K562 (cell line): ENCODE measurements at regions not wholly inside any gene's neighbourhood (a gene's known extent, or its start where the extent isn't known, plus 50 kb on each side); places are given as distances from the start of the nearest gene placed in this dataset.
A peak's percentile ranks its signal among the peaks of the same experiment; 100 is the strongest.

ENCODE experiments used
- ATAC-seq: fragments of 200-7000 bp; cut with Tn5 transposase; 3 replicates; pipeline ENCODE4 v1.9.1; 2020; ENCODE audit warnings: moderate library complexity
- BruUV-seq: library from RNA; stranded (reverse); fragments of 400-500 nt; replicated peaks from 2 replicates; lab custom pipeline; 2021; lab: Mats Ljungman, UMichigan
- CTCF ChIA-PET: fragments of 300-600 bp; formaldehyde crosslinking; extraction: SDS; loops from one replicate; lab custom pipeline; 2021; ENCODE audit warnings: low intra/inter-chr PET ratio; lab: Yijun Ruan, JAX
- POLR2A ChIA-PET: fragments of 300-600, 350-650 bp; sonication (Branson Sonifier 250); formaldehyde crosslinking; extraction: SDS; loops from one replicate; lab custom pipeline; 2021; ENCODE audit warnings: antibody characterized with exemption, inconsistent platforms; lab: Yijun Ruan, JAX
- DNase-seq, 4 experiments: peaks; one replicate each; pipeline versions ENCODE4 v3.0.0 to v3.0.0-alpha.2; 2011 to 2018; ENCODE audit warnings: low spot score in 3 of 4, mixed read lengths in 3 of 4; ENCODE audit errors: extremely low read depth in 1 of 4
- FAIRE-seq: peaks from 2 replicates; lab custom pipeline; 2011; peaks lifted over from hg19 to GRCh38; lab: Jason Lieb, UNC
- H2AFZ ChIP-seq: 2 replicates; pipeline ENCODE4 v1.6.0; 2011; ENCODE audit warnings: low read depth, low read length, control low read depth, inconsistent platforms
- H3K27ac ChIP-seq: fragments of 200-600 bp; 3 replicates; pipeline ENCODE4 v1.8.0; 2011; ENCODE audit warnings: low read depth, mild to moderate bottlenecking, control low read depth, inconsistent platforms, low read length, moderate library complexity, mixed read lengths; ENCODE audit errors: extremely low read depth
- H3K27me3 ChIP-seq, 2 experiments: fragments of 300-600 bp in 1 of 2; 2 replicates in 1 of 2; 3 replicates in 1 of 2; pipeline versions ENCODE4 v1.6.0 to v1.8.0; 2011; ENCODE audit warnings: inconsistent platforms in 2 of 2, low read length in 2 of 2, mild to moderate bottlenecking in 1 of 2, mixed read lengths in 1 of 2, moderate library complexity in 1 of 2; ENCODE audit not compliant: control insufficient read depth in 2 of 2, insufficient read depth in 2 of 2
- H3K36me3 ChIP-seq: fragments of 300-600 bp; 3 replicates; pipeline ENCODE4 v1.8.0; 2011; ENCODE audit warnings: mild to moderate bottlenecking, low read length, inconsistent platforms; ENCODE audit not compliant: control insufficient read depth, insufficient read depth
- H3K4me1 ChIP-seq, 2 experiments: fragments of 200-600 bp in 1 of 2; replicated peaks in 1 of 2; 2 replicates in 1 of 2; 3 replicates in 1 of 2; pipeline versions ENCODE4 v1.5.1 to v1.8.0; 2011; ENCODE audit warnings: inconsistent platforms in 2 of 2, low read length in 2 of 2, mild to moderate bottlenecking in 1 of 2, mixed read lengths in 1 of 2, moderate library complexity in 1 of 2; ENCODE audit not compliant: control insufficient read depth in 2 of 2, insufficient read depth in 2 of 2
- H3K4me2 ChIP-seq: 2 replicates; pipeline ENCODE4 v1.6.1; 2011; ENCODE audit warnings: low read length, control low read depth, inconsistent platforms, mixed read lengths; ENCODE audit not compliant: insufficient read depth
- H3K4me3 ChIP-seq: fragments of 200-600 bp; sonication (generic), shearing (Covaris generic); 2 replicates; pipeline ENCODE4 v1.5.1; 2016; ENCODE audit warnings: control low read depth, inconsistent platforms
- H3K79me2 ChIP-seq: fragments of 200-600 bp; 3 replicates; pipeline ENCODE4 v1.8.0; 2011; ENCODE audit warnings: low read length, inconsistent platforms; ENCODE audit not compliant: control insufficient read depth, insufficient read depth
- H3K9ac ChIP-seq, 2 experiments: 2 replicates each; pipeline versions ENCODE4 v1.6.0 to v1.6.1; 2011; ENCODE audit warnings: low read depth in 2 of 2, low read length in 2 of 2, control low read depth in 1 of 2, inconsistent platforms in 1 of 2, mild to moderate bottlenecking in 1 of 2, mixed read lengths in 1 of 2; ENCODE audit not compliant: insufficient read depth in 1 of 2
- H3K9me1 ChIP-seq: one replicate; pipeline ENCODE4 v1.6.0; 2011; ENCODE audit warnings: inconsistent platforms, mild to moderate bottlenecking, low read length, moderate library complexity; ENCODE audit not compliant: control insufficient read depth, insufficient read depth
- H3K9me3 ChIP-seq: replicated peaks from 2 replicates; pipeline ENCODE4 v1.5.1; 2011; ENCODE audit warnings: low read depth, low read length, inconsistent platforms; ENCODE audit not compliant: control insufficient read depth, insufficient read depth
- H4K20me1 ChIP-seq: replicated peaks from 2 replicates; pipeline ENCODE4 v1.6.1; 2011; ENCODE audit warnings: low read length, inconsistent platforms, mixed read lengths; ENCODE audit not compliant: control insufficient read depth, insufficient read depth
- COPS2 ChIP-seq: fragments of 450-650 bp; conservative IDR thresholded peaks from 2 replicates; pipeline ENCODE4 v1.6.1; 2016; ENCODE audit warnings: mild to moderate bottlenecking, moderate library complexity
- FOSL1 ChIP-seq: fragments of 200-800 bp; sonication (Bioruptor generic); conservative IDR thresholded peaks from 2 replicates; pipeline ENCODE4 v1.6.1; 2016; ENCODE audit warnings: missing genetic modification characterization, missing compliant biosample characterization
- FOXO4 ChIP-seq: fragments of 450-650 bp; formaldehyde crosslinking; IDR thresholded peaks from 2 replicates; pipeline ENCODE4 v1.4.0; 2020; ENCODE audit warnings: mild to moderate bottlenecking, moderate library complexity
- HMBOX1 ChIP-seq: sonication (generic); IDR thresholded peaks from 2 replicates; pipeline ENCODE4 v1.6.1; 2016
- PPARD ChIP-seq: fragments of 250-450 bp; sonication (Bioruptor Pico); IDR thresholded peaks from 2 replicates; pipeline ENCODE4 v1.8.0; 2022; ENCODE audit warnings: inconsistent platforms, mild to moderate bottlenecking, moderate library complexity
- RBM39 ChIP-seq: fragments of 200-400 bp; formaldehyde crosslinking; optimal IDR thresholded peaks from 2 replicates; pipeline ENCODE3; 2018; ENCODE audit warnings: low read depth, low read length
- SMC3 ChIP-seq: conservative IDR thresholded peaks from 2 replicates; pipeline ENCODE4 v1.6.1; 2011; ENCODE audit warnings: low read depth, low read length, improper control_type of control experiment; ENCODE audit not compliant: insufficient read depth
- WGBS: fragments of 100-300 bp; shearing (Covaris generic); methylation state at CpG from one replicate; pipeline ENCODE4 v1.1.6; 2016; ENCODE audit warnings: low coverage, mixed read lengths; ENCODE audit not compliant: insufficient coverage; ENCODE audit errors: missing lambda C conversion rate; 5-methylcytosine and 5-hydroxymethylcytosine counted together
- in situ Hi-C: fragments of 300-500 bp; cut with MboI; formaldehyde crosslinking; loops from 4 replicates; pipeline ENCODE4 v1.15.0; 2018; ENCODE audit warnings: inconsistent platforms, mixed read lengths
- intact Hi-C: fragments of 100-400 bp; cut with micrococcal nuclease; formaldehyde crosslinking; loops from 2 replicates; pipeline ENCODE4 v1.14.2; 2022

GRCh38 chr2:234258562-234259141 is 208.2 kb downstream of the SPP2 start:
- no peak for FAIRE-seq
- Histone ChIP-seq H3K4me1 (no peaks in the 10 kb centered on the region), H3K4me2 (no peak overlapping the region), H2AFZ (no peak overlapping the region)
- BruUV-seq, result no TSS peak
- WGBS, result 0% methylated on average over 5 of the region's 5 CpGs
- TF ChIP-seq FOSL1 (tag) (peak; percentile 62), HMBOX1 (no peak), RBM39 (no peak), COPS2 (no peak), PPARD (CRISPR knock-in tag) (no peak), FOXO4 (CRISPR knock-in tag) (no peak), SMC3 (no peak)
- TF ChIP-seq, all 486 proteins: peak for 1
- ATAC-seq (no peak), DNase-seq (no peak)
- ChIA-PET POLR2A (no interaction called here), CTCF (no interaction called here)
- no peak overlapping the region for H3K27ac ChIP-seq
- no peaks in the 10 kb centered on the region for H3K9me1 ChIP-seq
- H3K27me3 ChIP-seq, result no peaks in the 10 kb centered on the region
- H4K20me1 ChIP-seq, result no peaks in the 10 kb centered on the region
- intact Hi-C loops (no loop called here), in situ Hi-C loops (no loop called here)
- no peak overlapping the region for H3K9ac ChIP-seq
- H3K4me3 ChIP-seq, result no peak overlapping the region
- no peaks in the 10 kb centered on the region for H3K9me3 ChIP-seq
- H3K79me2 ChIP-seq, result no peaks in the 10 kb centered on the region
- H3K36me3 ChIP-seq, result no peaks in the 10 kb centered on the region
